ENCODE measurements at regions not wholly inside any gene's neighbourhood (a gene's known extent, or its start where the extent isn't known, plus 50 kb on each side); places are given as distances from the start of the nearest gene placed in this dataset.

GRCh38 chr2:203806761-203807160 is 60.8 kb upstream of the CTLA4 start:
- TF ChIP-seq POLR2AphosphoS5 (IDR thresholded peaks at IDR 0.05; ENCODE audit: low read depth, low read length) (no peak), TAF1 (IDR thresholded peaks at IDR 0.05; ENCODE audit: borderline replicate concordance, low read depth, low read length) (no peak)
